ENCODE measurements at regions not wholly inside any gene's neighbourhood (a gene's known extent, or its start where the extent isn't known, plus 50 kb on each side); places are given as distances from the start of the nearest gene placed in this dataset.

DNA sequence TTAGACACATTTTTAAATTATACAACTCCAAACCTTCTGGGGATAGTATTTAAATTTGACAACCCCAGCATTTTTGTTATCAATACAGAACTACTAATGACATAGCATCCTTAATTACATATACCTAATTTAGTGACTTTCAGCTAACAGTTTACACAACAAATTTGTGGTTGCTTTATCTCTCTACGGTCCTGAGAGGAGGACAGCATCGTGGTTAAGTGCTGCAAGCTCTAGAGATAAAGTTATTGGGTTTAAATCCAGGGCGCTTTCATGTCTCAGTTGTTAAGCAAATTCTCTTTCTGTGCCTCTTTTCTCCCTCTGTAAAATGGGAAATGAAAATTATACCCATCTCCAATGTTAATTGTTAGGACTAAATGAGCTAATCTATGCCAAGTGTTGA is 129.3 kb downstream of the METTL4 start:
- Histone ChIP-seq H3K9me3 (ENCODE audit: control insufficient read depth, low read length) (no peaks in the 10 kb centered on the region), H3K27ac (ENCODE audit: insufficient read depth, low read depth, low read length, poor library complexity, severe bottlenecking) (no peak overlapping the region), H3K36me3 (ENCODE audit: control insufficient read depth, insufficient read depth, low read length) (no peaks in the 10 kb centered on the region), H3K4me1 (ENCODE audit: control insufficient read depth, insufficient read depth, low read length) (no peaks in the 10 kb centered on the region), H3K4me3 (ENCODE audit: insufficient read depth, low read depth, low read length) (no peak overlapping the region), H3K27me3 (ENCODE audit: control insufficient read depth, insufficient read depth, low read length, poor library complexity, severe bottlenecking) (no peaks in the 10 kb centered on the region)
- WGBS, 2 experiments = 50 to 64% methylated on average over 2 to 3 of the region's 3 CpGs

GRCh38 chr18:2442726-2443275 is 128.5 kb downstream of the METTL4 start:
- no peaks in the 10 kb centered on the region for H3K27me3 ChIP-seq (ENCODE audit: control insufficient read depth, insufficient read depth, low read length, poor library complexity, severe bottlenecking)
- no peaks in the 10 kb centered on the region for H3K9me3 ChIP-seq (ENCODE audit: control insufficient read depth, low read length)
- WGBS, 2 experiments = 92% methylated on average over 1 to 4 of the region's 4 CpGs
- H3K4me3 ChIP-seq (ENCODE audit: insufficient read depth, low read depth, low read length) = no peak overlapping the region
- no peak overlapping the region for H3K27ac ChIP-seq (ENCODE audit: insufficient read depth, low read depth, low read length, poor library complexity, severe bottlenecking)
- H3K36me3 ChIP-seq (ENCODE audit: control insufficient read depth, insufficient read depth, low read length) = no peaks in the 10 kb centered on the region
- H3K4me1 ChIP-seq (ENCODE audit: control insufficient read depth, insufficient read depth, low read length) = no peaks in the 10 kb centered on the region

GRCh38 chr18:2444201-2444875 is 127.0 kb downstream of the METTL4 start:
- WGBS, 2 experiments = 81 to 86% methylated on average over 5 of the region's 5 CpGs
- Histone ChIP-seq H3K9me3 (ENCODE audit: control insufficient read depth, low read length) (no peaks in the 10 kb centered on the region), H3K27ac (ENCODE audit: insufficient read depth, low read depth, low read length, poor library complexity, severe bottlenecking) (no peak overlapping the region), H3K4me3 (ENCODE audit: insufficient read depth, low read depth, low read length) (no peak overlapping the region), H3K27me3 (ENCODE audit: control insufficient read depth, insufficient read depth, low read length, poor library complexity, severe bottlenecking) (no peaks in the 10 kb centered on the region), H3K4me1 (ENCODE audit: control insufficient read depth, insufficient read depth, low read length) (no peaks in the 10 kb centered on the region), H3K36me3 (ENCODE audit: control insufficient read depth, insufficient read depth, low read length) (no peaks in the 10 kb centered on the region)

GRCh38 chr18:2448565-2449151 is 122.6 kb downstream of the METTL4 start:
- Histone ChIP-seq H3K4me3 (ENCODE audit: insufficient read depth, low read depth, low read length) (no peak overlapping the region), H3K27ac (ENCODE audit: insufficient read depth, low read depth, low read length, poor library complexity, severe bottlenecking) (no peak overlapping the region), H3K27me3 (ENCODE audit: control insufficient read depth, insufficient read depth, low read length, poor library complexity, severe bottlenecking) (no peaks in the 10 kb centered on the region), H3K4me1 (ENCODE audit: control insufficient read depth, insufficient read depth, low read length) (no peaks in the 10 kb centered on the region), H3K9me3 (ENCODE audit: control insufficient read depth, low read length) (no peaks in the 10 kb centered on the region), H3K36me3 (ENCODE audit: control insufficient read depth, insufficient read depth, low read length) (no peaks in the 10 kb centered on the region)
- 92 to 100% methylated on average over 1 to 2 of the region's 2 CpGs for WGBS, 2 experiments

- H3K9me3 ChIP-seq (ENCODE audit: control insufficient read depth, low read length) = no peaks in the 10 kb centered on the region
- 98 to 100% methylated on average over 1 of the region's 1 CpG for WGBS, 2 experiments
Measured at GRCh38 chr18:2451556-2451955, 119.7 kb downstream of the METTL4 start.

GRCh38 chr18:2459886-2460285 is 111.4 kb downstream of the METTL4 start:
- no peaks in the 10 kb centered on the region for H3K27me3 ChIP-seq (ENCODE audit: control insufficient read depth, insufficient read depth, low read length, poor library complexity, severe bottlenecking)
- H3K36me3 ChIP-seq (ENCODE audit: control insufficient read depth, insufficient read depth, low read length) = no peaks in the 10 kb centered on the region
- no peaks in the 10 kb centered on the region for H3K9me3 ChIP-seq (ENCODE audit: control insufficient read depth, low read length)
- no peaks in the 10 kb centered on the region for H3K4me1 ChIP-seq (ENCODE audit: control insufficient read depth, insufficient read depth, low read length)
- H3K4me3 ChIP-seq (ENCODE audit: insufficient read depth, low read depth, low read length) = no peak overlapping the region
- H3K27ac ChIP-seq (ENCODE audit: insufficient read depth, low read depth, low read length, poor library complexity, severe bottlenecking) = no peak overlapping the region
- 92 to 100% methylated on average over 2 of the region's 2 CpGs for WGBS, 2 experiments

More at GRCh38 chr18:2451556-2451955, 119.7 kb downstream of the METTL4 start:
- no peaks in the 10 kb centered on the region for H3K4me1 ChIP-seq (ENCODE audit: control insufficient read depth, insufficient read depth, low read length)
- no peak overlapping the region for H3K27ac ChIP-seq (ENCODE audit: insufficient read depth, low read depth, low read length, poor library complexity, severe bottlenecking)
- no peaks in the 10 kb centered on the region for H3K36me3 ChIP-seq (ENCODE audit: control insufficient read depth, insufficient read depth, low read length)
- H3K27me3 ChIP-seq (ENCODE audit: control insufficient read depth, insufficient read depth, low read length, poor library complexity, severe bottlenecking) = no peaks in the 10 kb centered on the region
- no peak overlapping the region for H3K4me3 ChIP-seq (ENCODE audit: insufficient read depth, low read depth, low read length)

GRCh38 chr18:2466978-2467377 is 104.3 kb downstream of the METTL4 start:
- Histone ChIP-seq H3K4me3 (ENCODE audit: insufficient read depth, low read depth, low read length) (no peak overlapping the region), H3K27ac (ENCODE audit: insufficient read depth, low read depth, low read length, poor library complexity, severe bottlenecking) (no peak overlapping the region), H3K27me3 (ENCODE audit: control insufficient read depth, insufficient read depth, low read length, poor library complexity, severe bottlenecking) (no peaks in the 10 kb centered on the region), H3K4me1 (ENCODE audit: control insufficient read depth, insufficient read depth, low read length) (no peaks in the 10 kb centered on the region), H3K9me3 (ENCODE audit: control insufficient read depth, low read length) (no peaks in the 10 kb centered on the region), H3K36me3 (ENCODE audit: control insufficient read depth, insufficient read depth, low read length) (no peaks in the 10 kb centered on the region)
- 88 to 100% methylated on average over 1 of the region's 1 CpG for WGBS, 2 experiments

DNA sequence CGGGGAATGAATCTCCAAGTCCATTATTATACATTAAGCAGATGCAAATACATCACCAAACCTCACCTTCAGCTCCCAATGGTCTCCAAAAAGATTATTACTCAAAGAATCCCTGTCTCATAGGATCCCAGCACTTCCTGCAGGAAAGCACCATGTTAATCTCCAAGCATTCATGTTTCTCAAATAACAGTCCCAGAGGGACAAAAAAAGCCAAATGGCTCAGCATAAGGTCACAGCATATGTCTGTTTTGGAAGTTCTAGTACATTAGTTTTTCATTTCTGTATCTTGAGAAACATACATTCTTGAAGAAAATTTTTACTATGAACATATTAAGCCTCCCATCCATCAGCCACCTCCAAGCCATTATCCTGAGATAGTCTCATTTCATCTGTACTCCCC is 103.3 kb downstream of the METTL4 start:
- Histone ChIP-seq H3K4me1 (ENCODE audit: control insufficient read depth, insufficient read depth, low read length) (no peaks in the 10 kb centered on the region), H3K27ac (ENCODE audit: insufficient read depth, low read depth, low read length, poor library complexity, severe bottlenecking) (no peak overlapping the region), H3K36me3 (ENCODE audit: control insufficient read depth, insufficient read depth, low read length) (no peaks in the 10 kb centered on the region), H3K27me3 (ENCODE audit: control insufficient read depth, insufficient read depth, low read length, poor library complexity, severe bottlenecking) (no peaks in the 10 kb centered on the region), H3K9me3 (ENCODE audit: control insufficient read depth, low read length) (no peaks in the 10 kb centered on the region), H3K4me3 (ENCODE audit: insufficient read depth, low read depth, low read length) (no peak overlapping the region)
- WGBS, 2 experiments = 90 to 94% methylated on average over 1 of the region's 1 CpG

GRCh38 chr18:2471523-2471922 is 99.8 kb downstream of the METTL4 start:
- no peaks in the 10 kb centered on the region for H3K27me3 ChIP-seq (ENCODE audit: control insufficient read depth, insufficient read depth, low read length, poor library complexity, severe bottlenecking)
- H3K9me3 ChIP-seq (ENCODE audit: control insufficient read depth, low read length) = no peaks in the 10 kb centered on the region
- 91 to 93% methylated on average over 2 of the region's 2 CpGs for WGBS, 2 experiments
- no peaks in the 10 kb centered on the region for H3K4me1 ChIP-seq (ENCODE audit: control insufficient read depth, insufficient read depth, low read length)
- no peak overlapping the region for H3K27ac ChIP-seq (ENCODE audit: insufficient read depth, low read depth, low read length, poor library complexity, severe bottlenecking)
- H3K36me3 ChIP-seq (ENCODE audit: control insufficient read depth, insufficient read depth, low read length) = no peaks in the 10 kb centered on the region
- H3K4me3 ChIP-seq (ENCODE audit: insufficient read depth, low read depth, low read length) = no peak overlapping the region

- no peaks in the 10 kb centered on the region for H3K9me3 ChIP-seq (ENCODE audit: control insufficient read depth, low read length)
- no peaks in the 10 kb centered on the region for H3K4me1 ChIP-seq (ENCODE audit: control insufficient read depth, insufficient read depth, low read length)
- H3K4me3 ChIP-seq (ENCODE audit: insufficient read depth, low read depth, low read length) = no peak overlapping the region
- no peak overlapping the region for H3K27ac ChIP-seq (ENCODE audit: insufficient read depth, low read depth, low read length, poor library complexity, severe bottlenecking)
- no peaks in the 10 kb centered on the region for H3K27me3 ChIP-seq (ENCODE audit: control insufficient read depth, insufficient read depth, low read length, poor library complexity, severe bottlenecking)
- 63% methylated on average over 1 of the region's 1 CpG; no CpG with 5 or more reads in 1 of the 2 experiments for WGBS, 2 experiments
- H3K36me3 ChIP-seq (ENCODE audit: control insufficient read depth, insufficient read depth, low read length) = no peaks in the 10 kb centered on the region
Measured at GRCh38 chr18:2478662-2479061, 92.6 kb downstream of the METTL4 start.
